Naive B cell (primary cell): ENCODE measurements at regions not wholly inside any gene's neighbourhood (a gene's known extent, or its start where the extent isn't known, plus 50 kb on each side); places are given as distances from the start of the nearest gene placed in this dataset.
"Not testable (repeated sequence)": the region's sequence is repeated elsewhere in the genome, so short reads cannot be mapped to it uniquely, and the experiment has no call there.

Experiments
- ATAC-seq, 2 donors: fragments of 150-1000 bp; cut with Tn5 transposase; 2 replicates each; pipeline ENCODE4 v1.10.0; 2021; ENCODE audit warnings: low read depth in 2 of 2, mild to moderate bottlenecking in 2 of 2, moderate library complexity in 2 of 2
- DNase-seq: peaks from one replicate; pipeline ENCODE4 v3.0.0; 2022
- H3K27ac Mint-ChIP-seq, 6 donors: one replicate each; pipeline ENCODE4 v1.8.0; 2020 to 2022; ENCODE audit warnings: mild to moderate bottlenecking in 6 of 6, mixed read lengths in 6 of 6, moderate library complexity in 5 of 6, inconsistent platforms in 2 of 6
- H3K27me3 Mint-ChIP-seq, 3 donors: one replicate each; pipeline ENCODE4 v1.8.0; 2021 to 2022; ENCODE audit warnings: mixed read lengths in 3 of 3, mild to moderate bottlenecking in 1 of 3
- H3K36me3 Mint-ChIP-seq, 2 donors: one replicate each; pipeline ENCODE4 v1.8.0; 2020 to 2022; ENCODE audit warnings: mixed read lengths in 2 of 2, inconsistent platforms in 1 of 2, mild to moderate bottlenecking in 1 of 2
- H3K4me1 Mint-ChIP-seq, 3 donors: one replicate each; pipeline ENCODE4 v1.8.0; 2020 to 2022; ENCODE audit warnings: mixed read lengths in 3 of 3, inconsistent platforms in 1 of 3, mild to moderate bottlenecking in 1 of 3, moderate library complexity in 1 of 3
- H3K4me3 Mint-ChIP-seq, 8 donors: one replicate each; pipeline ENCODE4 v1.8.0; 2020 to 2022; ENCODE audit warnings: mild to moderate bottlenecking in 8 of 8, mixed read lengths in 8 of 8, moderate library complexity in 8 of 8, inconsistent platforms in 2 of 8
- H3K9me3 Mint-ChIP-seq, 7 donors: one replicate each; pipeline ENCODE4 v1.8.0; 2020 to 2022; ENCODE audit warnings: mixed read lengths in 7 of 7, mild to moderate bottlenecking in 5 of 7, inconsistent platforms in 2 of 7, moderate library complexity in 1 of 7

GRCh38 chr4:184955636-184956035, 62.7 kb upstream of the HELT start:
- H3K27me3 Mint-ChIP-seq: peaks cover 9 to 30% (median 24%) of the 10 kb centered on the region in 3 donors
- DNase-seq (no peak), ATAC-seq (no peak)
- H3K36me3 Mint-ChIP-seq: no peaks in the 10 kb centered on the region
- H3K4me3 Mint-ChIP-seq: no peak overlapping the region
- H3K9me3 Mint-ChIP-seq: peaks cover 0 to 2% (median 0%) of the 10 kb centered on the region in 7 donors
- H3K4me1 Mint-ChIP-seq: peaks cover 6% of the 10 kb centered on the region in 3 donors
- no peak overlapping the region for H3K27ac Mint-ChIP-seq

GRCh38 chr4:184957446-184958115, 60.7 kb upstream of the HELT start:
- H3K4me1 Mint-ChIP-seq: peaks cover 6% of the 10 kb centered on the region in 3 donors
- H3K36me3 Mint-ChIP-seq: no peaks in the 10 kb centered on the region
- DNase-seq (no peak), ATAC-seq (no peak)
- no peaks in the 10 kb centered on the region for H3K9me3 Mint-ChIP-seq
- H3K4me3 Mint-ChIP-seq: peak overlapping the region in 1 of 8 donors; percentile 6
- peaks cover 11 to 18% (median 15%) of the 10 kb centered on the region in 3 donors for H3K27me3 Mint-ChIP-seq
- peak overlapping the region in 1 of 6 donors; percentile 29 for H3K27ac Mint-ChIP-seq

GRCh38 chr4:184958127-184958922, 60.0 kb upstream of the HELT start:
- DNase-seq (no peak), ATAC-seq (no peak)
- Mint-ChIP-seq H3K4me1 (peaks cover 6% of the 10 kb centered on the region in 3 donors), H3K4me3 (no peak overlapping the region), H3K27me3 (peaks cover 10 to 16% (median 15%) of the 10 kb centered on the region in 3 donors), H3K36me3 (no peaks in the 10 kb centered on the region), H3K9me3 (no peaks in the 10 kb centered on the region), H3K27ac (peak overlapping the region in 1 of 6 donors; percentile 1)

- DNase-seq (no peak), ATAC-seq (no peak)
- Mint-ChIP-seq H3K4me3 (no peak overlapping the region), H3K4me1 (peaks cover 6% of the 10 kb centered on the region in 3 donors), H3K36me3 (no peaks in the 10 kb centered on the region), H3K9me3 (no peaks in the 10 kb centered on the region), H3K27me3 (peaks cover 5 to 11% (median 10%) of the 10 kb centered on the region in 3 donors), H3K27ac (peak overlapping the region in 1 of 6 donors; percentile 27)
Measured at GRCh38 chr4:184958923-184959210, 59.4 kb upstream of the HELT start.

- Mint-ChIP-seq H3K9me3 (no peaks in the 10 kb centered on the region), H3K27ac (peak overlapping the region in 1 of 6 donors; percentile 27), H3K36me3 (no peaks in the 10 kb centered on the region), H3K4me1 (peaks cover 6% of the 10 kb centered on the region in 3 donors), H3K4me3 (no peak overlapping the region), H3K27me3 (peaks cover 4 to 7% (median 6%) of the 10 kb centered on the region in 3 donors)
- DNase-seq (no peak), ATAC-seq (no peak)
Measured at GRCh38 chr4:184959309-184959708, 59.0 kb upstream of the HELT start.

GRCh38 chr4:184959786-184960185, 58.5 kb upstream of the HELT start:
- no peak overlapping the region for H3K27ac Mint-ChIP-seq
- peaks cover 8 to 10% (median 8%) of the 10 kb centered on the region in 3 donors for H3K4me1 Mint-ChIP-seq
- DNase-seq (no peak), ATAC-seq (no peak)
- peaks cover 1 to 8% (median 5%) of the 10 kb centered on the region in 3 donors for H3K27me3 Mint-ChIP-seq
- H3K4me3 Mint-ChIP-seq: no peak overlapping the region
- peaks cover under 1 to 2% of the 10 kb centered on the region in 2 donors for H3K36me3 Mint-ChIP-seq
- H3K9me3 Mint-ChIP-seq: peaks cover 0 to 2% (median under 1%) of the 10 kb centered on the region in 7 donors

- no peak for ATAC-seq
- DNase-seq: no peak
- Mint-ChIP-seq H3K36me3 (peaks cover 4 to 8% of the 10 kb centered on the region in 2 donors), H3K4me3 (no peak overlapping the region), H3K27ac (no peak overlapping the region), H3K4me1 (peaks cover 12 to 13% (median 12%) of the 10 kb centered on the region in 3 donors), H3K9me3 (peaks cover 2 to 9% (median 4%) of the 10 kb centered on the region in 7 donors), H3K27me3 (peaks cover 0 to 13% (median 8%) of the 10 kb centered on the region in 3 donors)
Measured at GRCh38 chr4:184960505-184960971, 57.8 kb upstream of the HELT start.

- Mint-ChIP-seq H3K4me3 (no peak overlapping the region), H3K9me3 (peaks cover 2 to 16% (median 4%) of the 10 kb centered on the region in 7 donors), H3K4me1 (peaks cover 12 to 13% (median 12%) of the 10 kb centered on the region in 3 donors), H3K27ac (no peak overlapping the region), H3K36me3 (peaks cover 4 to 8% of the 10 kb centered on the region in 2 donors), H3K27me3 (peaks cover 0 to 13% (median 8%) of the 10 kb centered on the region in 3 donors)
- DNase-seq (no peak), ATAC-seq (no peak)
Measured at GRCh38 chr4:184961660-184962059, 56.6 kb upstream of the HELT start.

- H3K27ac Mint-ChIP-seq: no peak overlapping the region
Measured at GRCh38 chr4:184962125-184962638, 56.1 kb upstream of the HELT start.

GRCh38 chr4:184965230-184966050, 52.9 kb upstream of the HELT start:
- not testable (repeated sequence) for ATAC-seq, DNase-seq, H3K27me3 Mint-ChIP-seq, H3K4me1 Mint-ChIP-seq, H3K36me3 Mint-ChIP-seq
- Mint-ChIP-seq H3K27ac (peak overlapping the region; percentile 94 to 100 (median 100)), H3K9me3 (peaks cover 3 to 23% (median 10%) of the 10 kb centered on the region in 7 donors), H3K4me3 (peak overlapping the region; percentile 44 to 99 (median 85))

More at GRCh38 chr4:184962125-184962638, 56.1 kb upstream of the HELT start:
- Mint-ChIP-seq H3K27me3 (peaks cover 0 to 13% (median 8%) of the 10 kb centered on the region in 3 donors), H3K36me3 (peaks cover 4 to 8% of the 10 kb centered on the region in 2 donors), H3K4me3 (no peak overlapping the region), H3K9me3 (peaks cover 2 to 16% (median 4%) of the 10 kb centered on the region in 7 donors), H3K4me1 (peaks cover 12 to 13% (median 12%) of the 10 kb centered on the region in 3 donors)
- DNase-seq (no peak), ATAC-seq (no peak)

- peak overlapping the region in 5 of 6 donors; percentile 62 to 100 (median 96) for H3K27ac Mint-ChIP-seq
- H3K36me3 Mint-ChIP-seq, H3K27me3 Mint-ChIP-seq, ATAC-seq, H3K4me1 Mint-ChIP-seq, H3K4me3 Mint-ChIP-seq: not testable (repeated sequence)
- peaks cover 4 to 23% (median 10%) of the 10 kb centered on the region in 7 donors for H3K9me3 Mint-ChIP-seq
- DNase-seq: peak; percentile 6
Measured at GRCh38 chr4:184966051-184966691, 52.1 kb upstream of the HELT start.

- peaks cover 13 to 16% of the 10 kb centered on the region in 2 donors for H3K36me3 Mint-ChIP-seq
- H3K9me3 Mint-ChIP-seq: peaks cover 9 to 30% (median 20%) of the 10 kb centered on the region in 7 donors
- H3K4me1 Mint-ChIP-seq, ATAC-seq: not testable (repeated sequence)
- DNase-seq: peak; percentile 25
- H3K27me3 Mint-ChIP-seq: peaks cover 6 to 17% (median 11%) of the 10 kb centered on the region in 3 donors
- peak overlapping the region in 5 of 6 donors; percentile 91 to 100 (median 99) for H3K27ac Mint-ChIP-seq
- H3K4me3 Mint-ChIP-seq: peak overlapping the region in 7 of 8 donors; percentile 14 to 86 (median 66)
Measured at GRCh38 chr4:184967699-184968098, 50.6 kb upstream of the HELT start.
